ENCODE measurements at regions not wholly inside any gene's neighbourhood (a gene's known extent, or its start where the extent isn't known, plus 50 kb on each side); places are given as distances from the start of the nearest gene placed in this dataset.

- TF ChIP-seq CTCF (IDR thresholded peaks at IDR 0.05) (no peak), POLR2A (IDR thresholded peaks at IDR 0.05) (no peak)
Measured at GRCh38 chr3:144477593-144477992, 506.0 kb downstream of the DIPK2A start.

Measured in lower leg skin (tissue), 3 donors.